K562 (cell line): ENCODE measurements at regions not wholly inside any gene's neighbourhood (a gene's known extent, or its start where the extent isn't known, plus 50 kb on each side); places are given as distances from the start of the nearest gene placed in this dataset.

ENCODE experiments used
- CBX2 ChIP-seq: fragments of 200-600 bp; sonication (generic); IDR thresholded peaks from one replicate; pipeline ENCODE4 v1.6.1; 2012; ENCODE audit warnings: mild to moderate bottlenecking, low read length, inconsistent platforms; ENCODE audit not compliant: insufficient read depth, poor library complexity, severe bottlenecking
- CHD7 ChIP-seq: fragments of 200-600 bp; sonication (generic); IDR thresholded peaks from one replicate; pipeline ENCODE4 v1.6.1; 2012; ENCODE audit warnings: mild to moderate bottlenecking, low read depth, low read length, inconsistent platforms
- COPS2 ChIP-seq: fragments of 450-650 bp; conservative IDR thresholded peaks from 2 replicates; pipeline ENCODE4 v1.6.1; 2016; ENCODE audit warnings: mild to moderate bottlenecking, moderate library complexity
- KAT2B ChIP-seq: IDR thresholded peaks from one replicate; pipeline ENCODE4 v1.6.1; 2012; ENCODE audit warnings: low read depth, mild to moderate bottlenecking, control low read depth, inconsistent platforms, low read length, moderate library complexity
- KAT7 ChIP-seq: sonication (generic); formaldehyde crosslinking; IDR thresholded peaks from 2 replicates; pipeline ENCODE4 v1.8.0; 2022; ENCODE audit warnings: missing genetic modification reagents, mild to moderate bottlenecking, borderline replicate concordance
- NFIC ChIP-seq: fragments of 450-650 bp; IDR thresholded peaks from 2 replicates; pipeline ENCODE4 v1.6.1; 2017; ENCODE audit warnings: mild to moderate bottlenecking, inconsistent platforms
- RBM39 ChIP-seq: fragments of 200-400 bp; formaldehyde crosslinking; optimal IDR thresholded peaks from 2 replicates; pipeline ENCODE3; 2018; ENCODE audit warnings: low read depth, low read length
- ZNF217 ChIP-seq: sonication (generic); formaldehyde crosslinking; IDR thresholded peaks from 2 replicates; pipeline ENCODE4 v1.8.0; 2022; ENCODE audit warnings: mild to moderate bottlenecking, missing genetic modification reagents
- ZNF444 ChIP-seq: fragments of 250-450 bp; sonication (Bioruptor Pico); IDR thresholded peaks from 2 replicates; pipeline ENCODE4 v1.4.0; 2020; ENCODE audit warnings: mild to moderate bottlenecking, moderate library complexity
- ZSCAN29 ChIP-seq: fragments of 450-650 bp; IDR thresholded peaks from 2 replicates; pipeline ENCODE4 v1.6.1; 2017
- TF ChIP-seq, protein P1 (sequence below): fragments of 450-650 bp; IDR thresholded peaks from 2 replicates; pipeline ENCODE4 v1.6.1; 2016; ENCODE audit warnings: mild to moderate bottlenecking
- TF ChIP-seq, protein P2 (sequence below): sonication (generic); formaldehyde crosslinking; IDR thresholded peaks from 2 replicates; pipeline ENCODE4 v1.9.0; 2022; ENCODE audit warnings: mild to moderate bottlenecking, missing genetic modification reagents

DNA sequence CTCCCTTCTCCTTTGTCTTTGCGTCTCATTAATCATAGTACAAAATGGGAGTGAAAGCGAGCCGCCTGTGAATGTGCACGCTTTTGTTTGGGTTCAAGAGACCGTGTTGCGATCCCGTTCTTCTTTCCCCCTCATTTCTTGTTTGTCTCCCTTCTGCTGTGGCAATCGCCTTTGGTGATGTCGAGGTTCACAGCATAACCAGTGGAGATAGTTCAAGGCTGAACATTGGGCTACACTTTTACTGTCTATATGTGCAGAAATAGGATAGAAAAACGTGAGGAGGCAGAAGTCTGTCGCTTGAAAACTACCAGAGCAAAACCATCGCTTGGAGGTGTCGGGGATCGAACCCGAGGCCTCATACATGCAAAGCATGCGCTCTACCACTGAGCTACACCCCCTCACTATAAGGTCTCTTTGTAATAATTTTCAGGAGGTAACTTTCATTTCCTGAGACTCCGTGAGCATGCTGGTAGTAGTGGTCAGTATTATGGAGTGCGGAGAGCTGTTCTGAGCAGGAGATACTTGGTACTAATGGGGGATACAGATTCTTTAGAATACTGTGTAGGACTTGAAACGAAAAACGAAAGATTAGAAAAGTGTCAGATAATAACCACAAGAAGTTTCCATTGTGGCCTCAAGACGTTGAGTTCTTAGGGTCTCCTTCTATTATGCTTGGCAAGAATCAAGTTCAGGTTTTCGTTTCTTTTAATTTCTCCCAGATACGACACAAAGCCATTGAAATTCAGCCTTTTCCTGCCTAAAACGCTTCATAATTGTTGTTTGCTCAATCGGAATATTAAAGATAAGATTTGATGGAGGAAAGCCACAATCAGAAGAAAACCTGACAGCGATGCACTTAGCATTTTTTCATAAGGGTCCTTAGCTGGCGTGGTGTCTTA lies 106.6 kb downstream of the TRIM27 start (continued):
- TF ChIP-seq ZNF444 (CRISPR knock-in tag) (no peak), COPS2 (no peak), CBX2 (no peak), ZNF217 (no peak), ZSCAN29 (peak; percentile 93), KAT7 (CRISPR knock-in tag) (no peak; the same call in 1 of the 2 replicates), RBM39 (peak; percentile 76), KAT2B (no peak), NFIC (peak; percentile 65), CHD7 (peak; percentile 31)
- TF ChIP-seq, protein P1, sequence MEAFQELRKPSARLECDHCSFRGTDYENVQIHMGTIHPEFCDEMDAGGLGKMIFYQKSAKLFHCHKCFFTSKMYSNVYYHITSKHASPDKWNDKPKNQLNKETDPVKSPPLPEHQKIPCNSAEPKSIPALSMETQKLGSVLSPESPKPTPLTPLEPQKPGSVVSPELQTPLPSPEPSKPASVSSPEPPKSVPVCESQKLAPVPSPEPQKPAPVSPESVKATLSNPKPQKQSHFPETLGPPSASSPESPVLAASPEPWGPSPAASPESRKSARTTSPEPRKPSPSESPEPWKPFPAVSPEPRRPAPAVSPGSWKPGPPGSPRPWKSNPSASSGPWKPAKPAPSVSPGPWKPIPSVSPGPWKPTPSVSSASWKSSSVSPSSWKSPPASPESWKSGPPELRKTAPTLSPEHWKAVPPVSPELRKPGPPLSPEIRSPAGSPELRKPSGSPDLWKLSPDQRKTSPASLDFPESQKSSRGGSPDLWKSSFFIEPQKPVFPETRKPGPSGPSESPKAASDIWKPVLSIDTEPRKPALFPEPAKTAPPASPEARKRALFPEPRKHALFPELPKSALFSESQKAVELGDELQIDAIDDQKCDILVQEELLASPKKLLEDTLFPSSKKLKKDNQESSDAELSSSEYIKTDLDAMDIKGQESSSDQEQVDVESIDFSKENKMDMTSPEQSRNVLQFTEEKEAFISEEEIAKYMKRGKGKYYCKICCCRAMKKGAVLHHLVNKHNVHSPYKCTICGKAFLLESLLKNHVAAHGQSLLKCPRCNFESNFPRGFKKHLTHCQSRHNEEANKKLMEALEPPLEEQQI = no peak
- TF ChIP-seq, protein P2, sequence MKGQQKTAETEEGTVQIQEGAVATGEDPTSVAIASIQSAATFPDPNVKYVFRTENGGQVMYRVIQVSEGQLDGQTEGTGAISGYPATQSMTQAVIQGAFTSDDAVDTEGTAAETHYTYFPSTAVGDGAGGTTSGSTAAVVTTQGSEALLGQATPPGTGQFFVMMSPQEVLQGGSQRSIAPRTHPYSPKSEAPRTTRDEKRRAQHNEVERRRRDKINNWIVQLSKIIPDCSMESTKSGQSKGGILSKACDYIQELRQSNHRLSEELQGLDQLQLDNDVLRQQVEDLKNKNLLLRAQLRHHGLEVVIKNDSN = no peak
